GM23338 (cell line): ENCODE measurements at regions not wholly inside any gene's neighbourhood (a gene's known extent, or its start where the extent isn't known, plus 50 kb on each side); places are given as distances from the start of the nearest gene placed in this dataset.

Experiments
- ATAC-seq: fragments of 200-7000 bp; cut with Tn5 transposase; 3 replicates; pipeline ENCODE4 v1.9.1; 2020
- DNase-seq: peaks from one replicate; pipeline ENCODE4 v3.0.0-alpha.2; 2015; ENCODE audit warnings: low spot score
- H2AFZ ChIP-seq: fragments of 200-600 bp; sonication (generic); 2 replicates; pipeline ENCODE4 v1.8.0; 2016; ENCODE audit warnings: antibody characterized with exemption, mild to moderate bottlenecking, moderate library complexity
- H3F3A ChIP-seq: fragments of 200-600 bp; sonication (generic); replicated peaks from 2 replicates; pipeline ENCODE4 v1.8.0; 2017; ENCODE audit warnings: antibody characterized with exemption, mixed run types, low read depth
- H3K27ac ChIP-seq: fragments of 200-600 bp; sonication (generic); 2 replicates; pipeline ENCODE4 v1.6.1; 2016; ENCODE audit warnings: low read depth
- H3K27me3 ChIP-seq: fragments of 200-600 bp; sonication (generic); 2 replicates; pipeline ENCODE4 v1.8.0; 2016; ENCODE audit warnings: mild to moderate bottlenecking, mixed run types, moderate library complexity; ENCODE audit not compliant: insufficient read depth
- H3K36me3 ChIP-seq: fragments of 200-600 bp; sonication (generic); 2 replicates; pipeline ENCODE4 v1.8.0; 2016; ENCODE audit warnings: mild to moderate bottlenecking; ENCODE audit not compliant: insufficient read depth
- H3K4me1 ChIP-seq: fragments of 200-600 bp; sonication (generic); 2 replicates; pipeline ENCODE4 v1.8.0; 2016; ENCODE audit warnings: mild to moderate bottlenecking, moderate library complexity; ENCODE audit not compliant: insufficient read depth
- H3K4me2 ChIP-seq: fragments of 200-600 bp; sonication (generic); 2 replicates; pipeline ENCODE4 v1.7.1; 2017; ENCODE audit warnings: mixed run types
- H3K4me3 ChIP-seq: fragments of 200-600 bp; sonication (generic); 2 replicates; pipeline ENCODE4 v1.6.1; 2016; ENCODE audit warnings: mixed run types
- H3K79me2 ChIP-seq: fragments of 200-600 bp; sonication (generic); replicated peaks from 2 replicates; pipeline ENCODE4 v1.8.0; 2017; ENCODE audit warnings: mild to moderate bottlenecking; ENCODE audit not compliant: insufficient read depth
- H3K9me2 ChIP-seq: fragments of 200-600 bp; sonication (generic); 2 replicates; pipeline ENCODE4 v1.8.0; 2017; ENCODE audit not compliant: insufficient read depth
- H4K20me1 ChIP-seq: fragments of 200-600 bp; sonication (generic); replicated peaks from 2 replicates; pipeline ENCODE4 v1.8.0; 2017; ENCODE audit warnings: mild to moderate bottlenecking; ENCODE audit not compliant: insufficient read depth
- H3K27ac Mint-ChIP-seq: 2 replicates; pipeline ENCODE4 v1.8.0; 2020; ENCODE audit warnings: inconsistent platforms, mild to moderate bottlenecking, moderate library complexity, mixed read lengths
- H3K27me3 Mint-ChIP-seq: 3 replicates; pipeline ENCODE4 v1.8.0; 2022; ENCODE audit warnings: low read depth, mild to moderate bottlenecking, moderate library complexity, mixed read lengths, inconsistent platforms; ENCODE audit not compliant: insufficient read depth, poor library complexity
- H3K36me3 Mint-ChIP-seq: 3 replicates; pipeline ENCODE4 v1.8.0; 2021; ENCODE audit warnings: low read depth, mild to moderate bottlenecking, inconsistent platforms, moderate library complexity, mixed read lengths
- H3K4me1 Mint-ChIP-seq: 3 replicates; pipeline ENCODE4 v1.8.0; 2020; ENCODE audit warnings: mild to moderate bottlenecking, inconsistent platforms, mixed read lengths
- H3K4me3 Mint-ChIP-seq: 3 replicates; pipeline ENCODE4 v1.8.0; 2021; ENCODE audit warnings: moderate library complexity, mild to moderate bottlenecking, inconsistent platforms, mixed read lengths
- H3K9me3 Mint-ChIP-seq: 3 replicates; pipeline ENCODE4 v1.8.0; 2020; ENCODE audit warnings: moderate library complexity, mild to moderate bottlenecking, inconsistent platforms, mixed read lengths
- CREB1 ChIP-seq: fragments of 250-450 bp; sonication (Bioruptor Pico); IDR thresholded peaks from 2 replicates; pipeline ENCODE4 v1.5.0; 2020; ENCODE audit warnings: low read depth, mild to moderate bottlenecking, moderate library complexity
- CTCF ChIP-seq, 2 experiments: fragments of 200-600 bp in 1 of 2; sonication (generic) in 1 of 2; conservative IDR thresholded peaks; 2 replicates each; pipeline versions ENCODE4 v1.5.1 to v1.6.1; 2016 to 2017; ENCODE audit warnings: antibody characterized with exemption in 2 of 2, low read depth in 2 of 2, mild to moderate bottlenecking in 2 of 2, moderate library complexity in 1 of 2
- ETS1 ChIP-seq: IDR thresholded peaks from 2 replicates; pipeline ENCODE4 v1.6.1; 2016; ENCODE audit warnings: antibody characterized with exemption
- EZH2 ChIP-seq: fragments of 200-600 bp; sonication (generic); IDR thresholded peaks from one replicate; pipeline ENCODE4 v1.8.0; 2017; ENCODE audit warnings: antibody characterized with exemption, mild to moderate bottlenecking, low read depth; ENCODE audit not compliant: unreplicated experiment
- EZH2phosphoT487 ChIP-seq: fragments of 200-600 bp; sonication (generic); IDR thresholded peaks from one replicate; pipeline ENCODE4 v1.8.1; 2018; ENCODE audit warnings: antibody characterized with exemption; ENCODE audit not compliant: unreplicated experiment
- JUNB ChIP-seq: IDR thresholded peaks from one replicate; pipeline ENCODE4 v1.6.1; 2016; ENCODE audit warnings: antibody characterized with exemption; ENCODE audit not compliant: unreplicated experiment
- NANOG ChIP-seq: IDR thresholded peaks from 2 replicates; pipeline ENCODE4 v1.6.1; 2016; ENCODE audit warnings: antibody characterized with exemption, borderline replicate concordance
- POLR2AphosphoS5 ChIP-seq: IDR thresholded peaks from 2 replicates; pipeline ENCODE4 v1.6.1; 2016; ENCODE audit warnings: antibody characterized with exemption, low read depth
- REST ChIP-seq: IDR thresholded peaks from one replicate; pipeline ENCODE4 v1.6.1; 2018; ENCODE audit warnings: antibody characterized with exemption; ENCODE audit not compliant: unreplicated experiment
- STAT1 ChIP-seq: IDR thresholded peaks from one replicate; pipeline ENCODE4 v1.6.1; 2016; ENCODE audit warnings: antibody characterized with exemption; ENCODE audit not compliant: unreplicated experiment
- ZNF114 ChIP-seq: fragments of 250-450 bp; sonication (Bioruptor Pico); IDR thresholded peaks from 2 replicates; pipeline ENCODE4 v1.5.0; 2020; ENCODE audit warnings: mild to moderate bottlenecking, moderate library complexity
- ZNF331 ChIP-seq: fragments of 250-450 bp; sonication (Bioruptor Pico); IDR thresholded peaks from 2 replicates; pipeline ENCODE4 v1.5.0; 2020; ENCODE audit warnings: low read depth, mild to moderate bottlenecking, moderate library complexity
- ZNF462 ChIP-seq: fragments of 250-450 bp; sonication (Bioruptor Pico); IDR thresholded peaks from 2 replicates; pipeline ENCODE4 v1.5.0; 2020; ENCODE audit warnings: mild to moderate bottlenecking, moderate library complexity

GRCh38 chr3:188057124-188057523 lies 96.8 kb upstream of the LPP start:
- peaks cover 15% of the 10 kb centered on the region for H3K4me1 ChIP-seq
- H4K20me1 ChIP-seq: no peaks in the 10 kb centered on the region
- no peaks in the 10 kb centered on the region for H3K36me3 ChIP-seq
- H3K4me3 ChIP-seq: no peak overlapping the region
- H3K27ac Mint-ChIP-seq: no peak overlapping the region
- DNase-seq (no peak), ATAC-seq (no peak)
- peaks cover 2% of the 10 kb centered on the region for H3K27me3 Mint-ChIP-seq
- TF ChIP-seq STAT1 (no peak), POLR2AphosphoS5 (no peak), ZNF331 (CRISPR knock-in tag) (no peak), JUNB (no peak), ETS1 (no peak), EZH2 (no peak), ZNF462 (CRISPR knock-in tag) (no peak), ZNF114 (CRISPR knock-in tag) (no peak), REST (no peak), NANOG (no peak), CREB1 (CRISPR knock-in tag) (no peak), CTCF (conservative IDR thresholded peaks at IDR 0.05; ENCODE audit: low read depth in 2 of 2) (no peak), EZH2phosphoT487 (no peak)
- no peaks in the 10 kb centered on the region for H3K9me3 Mint-ChIP-seq
- H3K27me3 ChIP-seq: no peaks in the 10 kb centered on the region
- H3K36me3 Mint-ChIP-seq: no peaks in the 10 kb centered on the region
- no peak overlapping the region for H3K4me2 ChIP-seq
- no peak overlapping the region for H3K27ac ChIP-seq
- H3F3A ChIP-seq: no peaks in the 10 kb centered on the region
- H3K9me2 ChIP-seq: no peaks in the 10 kb centered on the region
- H3K4me3 Mint-ChIP-seq: no peak overlapping the region
- H2AFZ ChIP-seq: no peak overlapping the region
- H3K4me1 Mint-ChIP-seq: peaks cover 11% of the 10 kb centered on the region
- H3K79me2 ChIP-seq: no peaks in the 10 kb centered on the region
